HCT116 (cell line): ENCODE measurements at regions not wholly inside any gene's neighbourhood (a gene's known extent, or its start where the extent isn't known, plus 50 kb on each side); places are given as distances from the start of the nearest gene placed in this dataset.

ENCODE experiments used
- ATAC-seq: fragments of 200-7000 bp; cut with Tn5 transposase; 2 replicates; pipeline ENCODE4 v1.9.1; 2020; ENCODE audit warnings: mild to moderate bottlenecking, moderate library complexity
- BruUV-seq: library from RNA; stranded (reverse); fragments of 400-500 nt; replicated peaks from 2 replicates; lab custom pipeline; 2021; lab: Mats Ljungman, UMichigan
- CTCF ChIA-PET: fragments of 300-600 bp; sonication (Branson Sonifier 250); formaldehyde crosslinking; loops from one replicate; lab custom pipeline; 2021; ENCODE audit warnings: antibody characterized with exemption; lab: Charles Lee
- POLR2A ChIA-PET: fragments of 300-600, 350-600 bp; sonication (Branson Sonifier 250); formaldehyde crosslinking; loops from one replicate; lab custom pipeline; 2021; ENCODE audit warnings: antibody characterized with exemption; lab: Charles Lee
- RAD21 ChIA-PET, 2 experiments: fragments of 300-600 bp; sonication (Branson Sonifier 250); formaldehyde crosslinking; loops; one replicate each; lab custom pipeline; 2023; ENCODE audit warnings: low total read pairs in 2 of 2; ENCODE audit not compliant: uncharacterized antibody in 2 of 2, unreplicated experiment in 2 of 2, low non-redundant PET in 1 of 2; lab: Charles Lee
- DNase-seq: peaks from one replicate; pipeline ENCODE4 v3.0.0-alpha.2; 2010; ENCODE audit warnings: low read depth, low spot score
- H2AFZ ChIP-seq: fragments of 200-600 bp; shearing (Covaris generic), sonication (generic); 2 replicates; pipeline ENCODE4 v1.6.1; 2017; ENCODE audit warnings: low read depth, mixed run types, mixed read lengths, antibody characterized with exemption, low read length; ENCODE audit not compliant: poor library complexity, severe bottlenecking
- H3K27ac ChIP-seq: 2 replicates; pipeline ENCODE4 v1.5.1; 2012; ENCODE audit warnings: low read depth, low read length
- H3K27me3 ChIP-seq: fragments of 200-600 bp; sonication (generic); 2 replicates; pipeline ENCODE4 v1.6.1; 2016; ENCODE audit warnings: mixed run types, low read length, mixed read lengths; ENCODE audit not compliant: insufficient read depth
- H3K36me3 ChIP-seq, 2 experiments: fragments of 200-500 bp in 1 of 2; fragments of 200-600 bp in 1 of 2; sonication (Bioruptor generic) in 1 of 2; sonication (generic) in 1 of 2; 2 replicates each; pipeline versions ENCODE4 v1.5.1 to v1.6.1; 2014 to 2016; ENCODE audit warnings: low read length in 2 of 2, inconsistent platforms in 1 of 2, mixed read lengths in 1 of 2, mixed run types in 1 of 2; ENCODE audit not compliant: insufficient read depth in 2 of 2, control insufficient read depth in 1 of 2
- H3K4me1 ChIP-seq, 2 experiments: fragments of 200-600 bp in 1 of 2; sonication (generic) in 1 of 2; 2 replicates each; pipeline versions ENCODE4 v1.5.1 to v1.6.1; 2012 to 2017; ENCODE audit warnings: low read length in 2 of 2, inconsistent platforms in 1 of 2, mild to moderate bottlenecking in 1 of 2, mixed read lengths in 1 of 2, mixed run types in 1 of 2, moderate library complexity in 1 of 2; ENCODE audit not compliant: insufficient read depth in 2 of 2, control insufficient read depth in 1 of 2
- H3K4me2 ChIP-seq: fragments of 200-600 bp; sonication (generic); 2 replicates; pipeline ENCODE4 v1.6.1; 2017; ENCODE audit warnings: mixed run types, low read length, mixed read lengths
- H3K4me3 ChIP-seq, 2 experiments: fragments of 200-600 bp in 1 of 2; sonication (generic) in 1 of 2; replicated peaks in 1 of 2; 2 replicates each; pipeline ENCODE4 v1.5.1; 2011 to 2016; ENCODE audit warnings: low read length in 2 of 2, control low read depth in 1 of 2, low read depth in 1 of 2, mild to moderate bottlenecking in 1 of 2, mixed read lengths in 1 of 2, mixed run types in 1 of 2
- H3K79me2 ChIP-seq: fragments of 200-600 bp; sonication (generic); 2 replicates; pipeline ENCODE4 v1.6.1; 2017; ENCODE audit warnings: mild to moderate bottlenecking, mixed run types, low read length, moderate library complexity, mixed read lengths; ENCODE audit not compliant: insufficient read depth
- H3K9ac ChIP-seq: fragments of 200-600 bp; sonication (generic); 2 replicates; pipeline ENCODE4 v1.6.1; 2016; ENCODE audit warnings: low read length, mixed read lengths
- H3K9me2 ChIP-seq: fragments of 200-600 bp; sonication (generic), shearing (Covaris generic); 2 replicates; pipeline ENCODE4 v1.6.1; 2017; ENCODE audit warnings: mixed run types, mild to moderate bottlenecking, moderate library complexity; ENCODE audit not compliant: insufficient read depth
- H3K9me3 ChIP-seq, 2 experiments: fragments of 200-500 bp in 1 of 2; fragments of 200-600 bp in 1 of 2; sonication (Bioruptor generic) in 1 of 2; sonication (generic) in 1 of 2; 2 replicates each; pipeline ENCODE4 v1.6.1; 2014 to 2017; ENCODE audit warnings: low read length in 2 of 2, mixed read lengths in 2 of 2, inconsistent platforms in 1 of 2, low read depth in 1 of 2, mild to moderate bottlenecking in 1 of 2, mixed run types in 1 of 2, moderate library complexity in 1 of 2; ENCODE audit not compliant: control insufficient read depth in 1 of 2, insufficient read depth in 1 of 2
- H4K20me1 ChIP-seq: fragments of 200-600 bp; sonication (generic), shearing (Covaris generic); 2 replicates; pipeline ENCODE4 v1.6.1; 2017; ENCODE audit warnings: mixed run types, mild to moderate bottlenecking, moderate library complexity; ENCODE audit not compliant: insufficient read depth
- EGR1 ChIP-seq: IDR thresholded peaks from 2 replicates; pipeline ENCODE4 v1.6.1; 2012; ENCODE audit warnings: low read depth
- ELF1 ChIP-seq: IDR thresholded peaks from 2 replicates; pipeline ENCODE4 v1.6.1; 2012; ENCODE audit warnings: low read depth, borderline replicate concordance
- EZH2phosphoT487 ChIP-seq: fragments of 200-600 bp; IDR thresholded peaks from 2 replicates; pipeline ENCODE4 v1.6.1; 2018; ENCODE audit warnings: antibody characterized with exemption, borderline replicate concordance
- RAD21 ChIP-seq: IDR thresholded peaks from 2 replicates; pipeline ENCODE4 v1.6.1; 2012; ENCODE audit warnings: low read depth, mild to moderate bottlenecking
- TCF7L2 ChIP-seq: IDR thresholded peaks from 2 replicates; pipeline ENCODE4 v1.7.0; 2011; ENCODE audit warnings: borderline replicate concordance, inconsistent platforms; ENCODE audit not compliant: insufficient read depth, insufficient read length; ENCODE audit errors: extremely low read depth
- ZNF274 ChIP-seq: fragments of 200-500 bp; sonication (Bioruptor generic); IDR thresholded peaks from 2 replicates; pipeline ENCODE4 v1.6.1; 2014; ENCODE audit warnings: mild to moderate bottlenecking, low read depth, low read length, inconsistent platforms
- intact Hi-C: fragments of 100-400 bp; cut with micrococcal nuclease; formaldehyde crosslinking; loops from 2 replicates; pipeline ENCODE4 v1.10.0; 2022
- TF ChIP-seq, protein P1 (sequence below), 3 experiments: fragments of 200-600 bp in 1 of 3; sonication (generic) in 1 of 3; IDR thresholded peaks in 2 of 3; conservative IDR thresholded peaks in 1 of 3; 2 replicates each; pipeline ENCODE4 v1.5.1; 2012 to 2017; ENCODE audit warnings: low read depth in 2 of 3, low read length in 2 of 3, antibody characterized with exemption in 1 of 3, borderline replicate concordance in 1 of 3, control low read depth in 1 of 3, mild to moderate bottlenecking in 1 of 3, mixed read lengths in 1 of 3, mixed run types in 1 of 3, moderate library complexity in 1 of 3; ENCODE audit not compliant: insufficient read depth in 1 of 3
- TF ChIP-seq, protein P2 (sequence below): IDR thresholded peaks from 2 replicates; pipeline ENCODE4 v1.6.1; 2012; ENCODE audit warnings: low read depth

DNA sequence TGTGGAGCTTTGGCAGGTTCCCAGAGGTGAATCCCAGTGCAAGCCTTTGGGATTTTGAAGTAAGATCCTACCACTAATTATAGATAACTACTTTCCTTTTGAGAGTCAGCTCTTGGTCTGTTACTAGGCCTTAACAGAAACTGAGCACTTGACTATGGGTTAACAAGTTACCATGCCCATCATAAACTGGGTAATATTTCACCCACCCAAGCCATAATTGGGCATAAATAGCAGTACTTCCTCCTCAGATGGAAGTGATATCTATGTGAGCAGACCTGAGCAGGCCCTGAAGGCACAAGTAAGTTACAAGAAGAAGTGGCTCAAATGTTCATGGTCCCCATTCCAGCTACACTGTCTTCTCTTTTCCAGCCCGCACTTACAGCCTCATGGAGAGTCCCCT is 475.9 kb downstream of the LRRIQ3 start:
- DNase-seq: no peak
- no peaks in the 10 kb centered on the region for H3K9me2 ChIP-seq
- H3K9ac ChIP-seq: no peak overlapping the region
- H3K9me3 ChIP-seq: peaks cover 4 to 8% of the 10 kb centered on the region in 2 experiments; a peak in 2 of 4 replicates
- H3K4me3 ChIP-seq: no peak overlapping the region
- no TSS peak for BruUV-seq
- POLR2A ChIA-PET: no interaction called here
- no peak overlapping the region for H3K27ac ChIP-seq
- no peaks in the 10 kb centered on the region for H3K79me2 ChIP-seq
- no peak for ATAC-seq
- no peak overlapping the region for H2AFZ ChIP-seq
- intact Hi-C loops: no loop called here
- no peak for TF ChIP-seq RAD21
- no peak for TF ChIP-seq ZNF274
- TF ChIP-seq TCF7L2: no peak
- TF ChIP-seq, protein P1, sequence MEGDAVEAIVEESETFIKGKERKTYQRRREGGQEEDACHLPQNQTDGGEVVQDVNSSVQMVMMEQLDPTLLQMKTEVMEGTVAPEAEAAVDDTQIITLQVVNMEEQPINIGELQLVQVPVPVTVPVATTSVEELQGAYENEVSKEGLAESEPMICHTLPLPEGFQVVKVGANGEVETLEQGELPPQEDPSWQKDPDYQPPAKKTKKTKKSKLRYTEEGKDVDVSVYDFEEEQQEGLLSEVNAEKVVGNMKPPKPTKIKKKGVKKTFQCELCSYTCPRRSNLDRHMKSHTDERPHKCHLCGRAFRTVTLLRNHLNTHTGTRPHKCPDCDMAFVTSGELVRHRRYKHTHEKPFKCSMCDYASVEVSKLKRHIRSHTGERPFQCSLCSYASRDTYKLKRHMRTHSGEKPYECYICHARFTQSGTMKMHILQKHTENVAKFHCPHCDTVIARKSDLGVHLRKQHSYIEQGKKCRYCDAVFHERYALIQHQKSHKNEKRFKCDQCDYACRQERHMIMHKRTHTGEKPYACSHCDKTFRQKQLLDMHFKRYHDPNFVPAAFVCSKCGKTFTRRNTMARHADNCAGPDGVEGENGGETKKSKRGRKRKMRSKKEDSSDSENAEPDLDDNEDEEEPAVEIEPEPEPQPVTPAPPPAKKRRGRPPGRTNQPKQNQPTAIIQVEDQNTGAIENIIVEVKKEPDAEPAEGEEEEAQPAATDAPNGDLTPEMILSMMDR (IDR thresholded peaks at IDR 0.05 in 2 of 3, conservative IDR thresholded peaks at IDR 0.05 in 1 of 3; ENCODE audit: borderline replicate concordance in 1 of 3, insufficient read depth in 1 of 3, low read depth in 2 of 3, low read length in 2 of 3): no peak
- no peak for TF ChIP-seq EZH2phosphoT487
- no peak for TF ChIP-seq EGR1
- TF ChIP-seq ELF1: no peak
- TF ChIP-seq, protein P2, sequence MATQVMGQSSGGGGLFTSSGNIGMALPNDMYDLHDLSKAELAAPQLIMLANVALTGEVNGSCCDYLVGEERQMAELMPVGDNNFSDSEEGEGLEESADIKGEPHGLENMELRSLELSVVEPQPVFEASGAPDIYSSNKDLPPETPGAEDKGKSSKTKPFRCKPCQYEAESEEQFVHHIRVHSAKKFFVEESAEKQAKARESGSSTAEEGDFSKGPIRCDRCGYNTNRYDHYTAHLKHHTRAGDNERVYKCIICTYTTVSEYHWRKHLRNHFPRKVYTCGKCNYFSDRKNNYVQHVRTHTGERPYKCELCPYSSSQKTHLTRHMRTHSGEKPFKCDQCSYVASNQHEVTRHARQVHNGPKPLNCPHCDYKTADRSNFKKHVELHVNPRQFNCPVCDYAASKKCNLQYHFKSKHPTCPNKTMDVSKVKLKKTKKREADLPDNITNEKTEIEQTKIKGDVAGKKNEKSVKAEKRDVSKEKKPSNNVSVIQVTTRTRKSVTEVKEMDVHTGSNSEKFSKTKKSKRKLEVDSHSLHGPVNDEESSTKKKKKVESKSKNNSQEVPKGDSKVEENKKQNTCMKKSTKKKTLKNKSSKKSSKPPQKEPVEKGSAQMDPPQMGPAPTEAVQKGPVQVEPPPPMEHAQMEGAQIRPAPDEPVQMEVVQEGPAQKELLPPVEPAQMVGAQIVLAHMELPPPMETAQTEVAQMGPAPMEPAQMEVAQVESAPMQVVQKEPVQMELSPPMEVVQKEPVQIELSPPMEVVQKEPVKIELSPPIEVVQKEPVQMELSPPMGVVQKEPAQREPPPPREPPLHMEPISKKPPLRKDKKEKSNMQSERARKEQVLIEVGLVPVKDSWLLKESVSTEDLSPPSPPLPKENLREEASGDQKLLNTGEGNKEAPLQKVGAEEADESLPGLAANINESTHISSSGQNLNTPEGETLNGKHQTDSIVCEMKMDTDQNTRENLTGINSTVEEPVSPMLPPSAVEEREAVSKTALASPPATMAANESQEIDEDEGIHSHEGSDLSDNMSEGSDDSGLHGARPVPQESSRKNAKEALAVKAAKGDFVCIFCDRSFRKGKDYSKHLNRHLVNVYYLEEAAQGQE: no peak
- no peaks in the 10 kb centered on the region for H3K4me1 ChIP-seq
- RAD21 ChIA-PET: no interaction called here
- H3K4me2 ChIP-seq: no peak overlapping the region
- CTCF ChIA-PET: no interaction called here
- H3K27me3 ChIP-seq: no peaks in the 10 kb centered on the region
- H4K20me1 ChIP-seq: no peaks in the 10 kb centered on the region
- no peaks in the 10 kb centered on the region for H3K36me3 ChIP-seq
